Superior temporal gyrus (tissue), 1 donor: ENCODE measurements at regions not wholly inside any gene's neighbourhood (a gene's known extent, or its start where the extent isn't known, plus 50 kb on each side); places are given as distances from the start of the nearest gene placed in this dataset.

ENCODE experiments used
- DNase-seq: peaks from one replicate; pipeline ENCODE4 v3.0.0-alpha.2; 2016; ENCODE audit errors: extremely low spot score

GRCh38 chr2:19442731-19443130, 84.3 kb upstream of the OSR1 start:
- no peak for DNase-seq

GRCh38 chr2:19439081-19439480, 80.7 kb upstream of the OSR1 start:
- DNase-seq: no peak

- DNase-seq: no peak
Observed at GRCh38 chr2:19435815-19436214, 77.4 kb upstream of the OSR1 start.

GRCh38 chr2:19434413-19434812, 76.0 kb upstream of the OSR1 start:
- DNase-seq: no peak

GRCh38 chr2:19426941-19427340, 68.5 kb upstream of the OSR1 start:
- no peak for DNase-seq

GRCh38 chr2:19426144-19426543, 67.7 kb upstream of the OSR1 start:
- no peak for DNase-seq

- DNase-seq: no peak
Observed at GRCh38 chr2:19425419-19425818, 67.0 kb upstream of the OSR1 start.

- no peak for DNase-seq
Observed at GRCh38 chr2:19419211-19419880, 60.9 kb upstream of the OSR1 start.

GRCh38 chr2:19416784-19417684, 58.6 kb upstream of the OSR1 start:
- no peak for DNase-seq

- DNase-seq: no peak
Observed at GRCh38 chr2:19416083-19416482, 57.7 kb upstream of the OSR1 start.

GRCh38 chr2:19409046-19409445, 50.6 kb upstream of the OSR1 start:
- no peak for DNase-seq

GRCh38 chr2:19408592-19408991, 50.2 kb upstream of the OSR1 start:
- no peak for DNase-seq
